ENCODE measurements at regions not wholly inside any gene's neighbourhood (a gene's known extent, or its start where the extent isn't known, plus 50 kb on each side); places are given as distances from the start of the nearest gene placed in this dataset.
A peak's percentile ranks its signal among the peaks of the same experiment; 100 is the strongest.
"Not testable (repeated sequence)": the region's sequence is repeated elsewhere in the genome, so short reads cannot be mapped to it uniquely, and the experiment has no call there.

GRCh38 chr12:92058664-92059063, 87.0 kb downstream of the BTG1 start:
- no peak for ATAC-seq (ENCODE audit: low FRiP score in 2 of 2)
- DNase-seq = no peak
- Histone ChIP-seq H3K4me3 (no peak overlapping the region), H3K27me3 (no peaks in the 10 kb centered on the region), H3K36me3 (no peaks in the 10 kb centered on the region), H3K27ac (no peak overlapping the region), H3K4me1 (peaks cover 7 to 15% (median 9%) of the 10 kb centered on the region in 4 donors), H3K9me3 (no peaks in the 10 kb centered on the region)
- 93 to 100% methylated on average over 1 of the region's 1 CpG for WGBS, 2 donors
- TF ChIP-seq POLR2A (IDR thresholded peaks at IDR 0.05) = no peak
- TF ChIP-seq POLR2AphosphoS5 (IDR thresholded peaks at IDR 0.05) = no peak
- TF ChIP-seq EP300 (IDR thresholded peaks at IDR 0.05) = no peak
- no peak for TF ChIP-seq CTCF (IDR thresholded peaks at IDR 0.05)

GRCh38 chr12:92056756-92057155, 88.9 kb downstream of the BTG1 start:
- DNase-seq; ATAC-seq (ENCODE audit: low FRiP score in 2 of 2); H3K4me3 ChIP-seq; H3K9me3 ChIP-seq; H3K27ac ChIP-seq; H3K27me3 ChIP-seq; H3K36me3 ChIP-seq: not testable (repeated sequence)
- WGBS, 2 donors = 89 to 97% methylated on average over 1 of the region's 1 CpG
- H3K4me1 ChIP-seq = peaks cover 5 to 10% (median 6%) of the 10 kb centered on the region in 4 donors

- DNase-seq (no peak), ATAC-seq (ENCODE audit: low FRiP score in 2 of 2) (no peak)
- H3K27me3 ChIP-seq = no peaks in the 10 kb centered on the region
- H3K9me3 ChIP-seq = no peaks in the 10 kb centered on the region
- H3K27ac ChIP-seq = no peak overlapping the region
- 76 to 92% methylated on average over 2 of the region's 2 CpGs for WGBS, 2 donors
- H3K36me3 ChIP-seq = no peaks in the 10 kb centered on the region
- TF ChIP-seq EP300 (IDR thresholded peaks at IDR 0.05) (no peak), POLR2AphosphoS5 (IDR thresholded peaks at IDR 0.05) (no peak), CTCF (IDR thresholded peaks at IDR 0.05) (no peak), POLR2A (IDR thresholded peaks at IDR 0.05) (no peak)
- no peak overlapping the region for H3K4me3 ChIP-seq
- H3K4me1 ChIP-seq = peaks cover 5 to 10% (median 6%) of the 10 kb centered on the region in 4 donors
Measured at GRCh38 chr12:92056290-92056689, 89.4 kb downstream of the BTG1 start.

- Histone ChIP-seq H3K9me3 (no peaks in the 10 kb centered on the region), H3K4me3 (no peak overlapping the region), H3K27ac (no peak overlapping the region), H3K4me1 (peaks cover 5 to 9% (median 6%) of the 10 kb centered on the region in 4 donors), H3K36me3 (no peaks in the 10 kb centered on the region), H3K27me3 (no peaks in the 10 kb centered on the region)
- no peak for TF ChIP-seq CTCF (IDR thresholded peaks at IDR 0.05)
- TF ChIP-seq EP300 (IDR thresholded peaks at IDR 0.05) = no peak
- TF ChIP-seq POLR2AphosphoS5 (IDR thresholded peaks at IDR 0.05) = no peak
- TF ChIP-seq POLR2A (IDR thresholded peaks at IDR 0.05) = no peak
- 60 to 70% methylated on average over 4 of the region's 4 CpGs for WGBS, 2 donors
- ATAC-seq (ENCODE audit: low FRiP score in 2 of 2) = no peak
- DNase-seq = peak in 1 of 2 donors; percentile 72
Measured at GRCh38 chr12:92055877-92056276, 89.8 kb downstream of the BTG1 start.

- Histone ChIP-seq H3K4me3 (no peak overlapping the region), H3K27ac (no peak overlapping the region), H3K27me3 (no peaks in the 10 kb centered on the region), H3K9me3 (no peaks in the 10 kb centered on the region), H3K4me1 (no peaks in the 10 kb centered on the region), H3K36me3 (no peaks in the 10 kb centered on the region)
- TF ChIP-seq EP300 (IDR thresholded peaks at IDR 0.05) = no peak
- no peak for TF ChIP-seq POLR2AphosphoS5 (IDR thresholded peaks at IDR 0.05)
- WGBS, 2 donors = 90 to 91% methylated on average over 2 of the region's 2 CpGs
- no peak for ATAC-seq (ENCODE audit: low FRiP score in 2 of 2)
- no peak for DNase-seq
Measured at GRCh38 chr12:92051441-92051840, 94.2 kb downstream of the BTG1 start.

- no peak for TF ChIP-seq POLR2A (IDR thresholded peaks at IDR 0.05)
- no peak for TF ChIP-seq EP300 (IDR thresholded peaks at IDR 0.05)
- TF ChIP-seq POLR2AphosphoS5 (IDR thresholded peaks at IDR 0.05) = no peak
- no peak for TF ChIP-seq CTCF (IDR thresholded peaks at IDR 0.05)
- Histone ChIP-seq H3K4me3 (no peak overlapping the region), H3K27ac (no peak overlapping the region), H3K9me3 (no peaks in the 10 kb centered on the region), H3K27me3 (no peaks in the 10 kb centered on the region), H3K4me1 (no peaks in the 10 kb centered on the region), H3K36me3 (no peaks in the 10 kb centered on the region)
- ATAC-seq (ENCODE audit: low FRiP score in 2 of 2) (no peak), DNase-seq (no peak)
- 74 to 90% methylated on average over 3 of the region's 3 CpGs for WGBS, 2 donors
Measured at GRCh38 chr12:92049403-92049802, 96.2 kb downstream of the BTG1 start.
